ENCODE measurements at regions not wholly inside any gene's neighbourhood (a gene's known extent, or its start where the extent isn't known, plus 50 kb on each side); places are given as distances from the start of the nearest gene placed in this dataset.

DNA sequence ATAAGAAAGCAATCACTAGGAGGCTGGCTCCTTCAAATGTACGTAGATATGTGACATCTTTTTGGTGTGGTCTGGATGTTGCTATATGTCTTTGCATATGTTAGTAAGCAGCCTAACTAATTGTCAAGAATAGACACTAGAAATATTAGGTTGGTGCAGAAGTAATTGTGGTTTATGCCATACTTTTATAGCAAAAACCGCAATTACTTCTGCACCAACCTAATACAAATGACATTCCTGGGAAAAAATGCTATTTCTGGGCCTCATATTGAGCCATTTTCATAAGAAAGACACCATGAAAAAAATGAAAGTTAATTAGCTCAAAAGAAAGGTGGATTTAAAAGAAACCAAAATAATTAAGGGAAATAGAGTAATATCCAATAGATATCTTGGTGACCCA is 555.8 kb downstream of the ZNF385D start:
- no peak for TF ChIP-seq RARB (CRISPR knock-in tag; IDR thresholded peaks at IDR 0.05)
- TF ChIP-seq, protein P1, sequence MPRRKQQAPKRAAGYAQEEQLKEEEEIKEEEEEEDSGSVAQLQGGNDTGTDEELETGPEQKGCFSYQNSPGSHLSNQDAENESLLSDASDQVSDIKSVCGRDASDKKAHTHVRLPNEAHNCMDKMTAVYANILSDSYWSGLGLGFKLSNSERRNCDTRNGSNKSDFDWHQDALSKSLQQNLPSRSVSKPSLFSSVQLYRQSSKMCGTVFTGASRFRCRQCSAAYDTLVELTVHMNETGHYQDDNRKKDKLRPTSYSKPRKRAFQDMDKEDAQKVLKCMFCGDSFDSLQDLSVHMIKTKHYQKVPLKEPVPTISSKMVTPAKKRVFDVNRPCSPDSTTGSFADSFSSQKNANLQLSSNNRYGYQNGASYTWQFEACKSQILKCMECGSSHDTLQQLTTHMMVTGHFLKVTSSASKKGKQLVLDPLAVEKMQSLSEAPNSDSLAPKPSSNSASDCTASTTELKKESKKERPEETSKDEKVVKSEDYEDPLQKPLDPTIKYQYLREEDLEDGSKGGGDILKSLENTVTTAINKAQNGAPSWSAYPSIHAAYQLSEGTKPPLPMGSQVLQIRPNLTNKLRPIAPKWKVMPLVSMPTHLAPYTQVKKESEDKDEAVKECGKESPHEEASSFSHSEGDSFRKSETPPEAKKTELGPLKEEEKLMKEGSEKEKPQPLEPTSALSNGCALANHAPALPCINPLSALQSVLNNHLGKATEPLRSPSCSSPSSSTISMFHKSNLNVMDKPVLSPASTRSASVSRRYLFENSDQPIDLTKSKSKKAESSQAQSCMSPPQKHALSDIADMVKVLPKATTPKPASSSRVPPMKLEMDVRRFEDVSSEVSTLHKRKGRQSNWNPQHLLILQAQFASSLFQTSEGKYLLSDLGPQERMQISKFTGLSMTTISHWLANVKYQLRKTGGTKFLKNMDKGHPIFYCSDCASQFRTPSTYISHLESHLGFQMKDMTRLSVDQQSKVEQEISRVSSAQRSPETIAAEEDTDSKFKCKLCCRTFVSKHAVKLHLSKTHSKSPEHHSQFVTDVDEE (CRISPR knock-in tag; IDR thresholded peaks at IDR 0.05): no peak
- no peak for TF ChIP-seq TOX (CRISPR knock-in tag; IDR thresholded peaks at IDR 0.05; ENCODE audit: borderline replicate concordance)
- no peak for TF ChIP-seq TCF4 (CRISPR knock-in tag; IDR thresholded peaks at IDR 0.05; ENCODE audit: borderline replicate concordance)
- no peak for TF ChIP-seq ZFP3 (CRISPR knock-in tag; IDR thresholded peaks at IDR 0.05)
- TF ChIP-seq ZFP30 (CRISPR knock-in tag; IDR thresholded peaks at IDR 0.05): no peak
- no peak for TF ChIP-seq SNAI2 (CRISPR knock-in tag; IDR thresholded peaks at IDR 0.05)

Measured in SK-N-SH treated with all-trans-retinoic acid at 6 μM for 48 hours (cell line).